ENCODE measurements at regions not wholly inside any gene's neighbourhood (a gene's known extent, or its start where the extent isn't known, plus 50 kb on each side); places are given as distances from the start of the nearest gene placed in this dataset.

GRCh38 chr18:68414407-68414806 is 300.5 kb downstream of the TMX3 start:
- DNase-seq: no peak
- Mint-ChIP-seq H3K36me3 (ENCODE audit: low read depth) (peaks cover 8% of the 10 kb centered on the region; the same call in 1 of the 2 replicates), H3K9me3 (peaks cover 4% of the 10 kb centered on the region; the same call in 1 of the 2 replicates)

DNA sequence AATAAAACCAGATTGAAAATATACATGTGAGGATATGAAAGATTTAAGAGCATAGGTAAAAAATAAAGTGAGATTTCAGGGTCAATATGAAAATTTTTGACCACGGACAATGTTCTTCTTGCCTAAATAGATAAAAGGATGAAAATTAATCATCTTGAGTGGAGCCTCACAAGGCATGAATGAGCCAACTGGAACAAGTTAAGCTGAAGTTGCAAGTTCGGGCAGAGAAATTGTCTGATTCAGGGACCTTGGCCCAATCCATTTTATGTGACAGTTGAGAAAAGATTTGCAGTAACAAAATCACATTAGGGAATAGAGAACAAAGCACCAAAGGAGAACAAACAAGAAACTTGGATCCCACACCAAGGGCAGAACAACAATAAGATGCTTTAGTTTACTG is 305.3 kb downstream of the TMX3 start:
- no peaks in the 10 kb centered on the region for H3K9me3 Mint-ChIP-seq
- H3K27ac Mint-ChIP-seq: no peak overlapping the region
- no peak for DNase-seq
- H3K36me3 Mint-ChIP-seq (ENCODE audit: low read depth): 0 out of 2 replicates have a peak, but pooled peaks cover under 1% of the 10 kb centered on the region
- peaks cover 13% of the 10 kb centered on the region for H3K4me1 Mint-ChIP-seq (ENCODE audit: low read depth)
- TF ChIP-seq CTCF (IDR thresholded peaks at IDR 0.05): no peak
- no peaks in the 10 kb centered on the region for H3K27me3 Mint-ChIP-seq (ENCODE audit: insufficient read depth)
- no peak overlapping the region for H3K4me3 Mint-ChIP-seq

More at GRCh38 chr18:68414407-68414806, 300.5 kb downstream of the TMX3 start:
- H3K27me3 Mint-ChIP-seq (ENCODE audit: insufficient read depth): peaks cover 3% of the 10 kb centered on the region; the same call in 1 of the 2 replicates
- no peak for TF ChIP-seq CTCF (IDR thresholded peaks at IDR 0.05)
- H3K4me3 Mint-ChIP-seq: no peak overlapping the region
- no peak overlapping the region for H3K27ac Mint-ChIP-seq
- H3K4me1 Mint-ChIP-seq (ENCODE audit: low read depth): peaks cover 35% of the 10 kb centered on the region

- Mint-ChIP-seq H3K9me3 (no peaks in the 10 kb centered on the region), H3K27ac (no peak overlapping the region), H3K36me3 (ENCODE audit: low read depth) (peaks cover 4% of the 10 kb centered on the region; the same call in 1 of the 2 replicates), H3K27me3 (ENCODE audit: insufficient read depth) (no peaks in the 10 kb centered on the region), H3K4me3 (no peak overlapping the region), H3K4me1 (ENCODE audit: low read depth) (peaks cover 19% of the 10 kb centered on the region)
- TF ChIP-seq CTCF (IDR thresholded peaks at IDR 0.05): no peak
- DNase-seq: no peak
These were observed 308.1 kb downstream of the TMX3 start for GRCh38 chr18:68406761-68407160.

DNA sequence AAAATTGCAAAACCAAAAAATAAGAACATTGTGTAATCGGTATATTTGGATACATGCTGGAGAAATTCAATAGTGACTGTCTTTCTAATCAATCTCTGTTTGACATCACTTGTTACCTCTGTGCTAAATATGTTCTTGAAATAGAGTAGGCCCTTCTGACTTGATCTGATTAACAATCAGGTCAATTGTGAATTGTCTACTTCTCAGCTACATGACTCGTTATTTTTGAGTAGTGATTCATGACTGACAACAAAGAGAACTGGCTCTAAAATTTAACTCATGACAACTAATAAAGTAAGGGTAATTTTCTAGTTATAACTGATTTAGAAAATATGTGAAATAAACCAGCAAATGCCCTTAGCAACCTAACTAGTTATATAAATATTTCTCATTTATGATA is 312.1 kb downstream of the TMX3 start:
- H3K27me3 Mint-ChIP-seq (ENCODE audit: insufficient read depth): no peaks in the 10 kb centered on the region
- no peak overlapping the region for H3K4me3 Mint-ChIP-seq
- TF ChIP-seq CTCF (IDR thresholded peaks at IDR 0.05): no peak
- DNase-seq: no peak
- H3K4me1 Mint-ChIP-seq (ENCODE audit: low read depth): peaks cover 30% of the 10 kb centered on the region
- H3K9me3 Mint-ChIP-seq: no peaks in the 10 kb centered on the region
- H3K27ac Mint-ChIP-seq: no peak overlapping the region
- peaks cover 8% of the 10 kb centered on the region for H3K36me3 Mint-ChIP-seq (ENCODE audit: low read depth)

GRCh38 chr18:68400889-68401288 is 314.0 kb downstream of the TMX3 start:
- Mint-ChIP-seq H3K4me3 (no peak overlapping the region), H3K27me3 (ENCODE audit: insufficient read depth) (no peaks in the 10 kb centered on the region), H3K4me1 (ENCODE audit: low read depth) (peaks cover 28% of the 10 kb centered on the region), H3K36me3 (ENCODE audit: low read depth) (peaks cover 10% of the 10 kb centered on the region), H3K9me3 (no peaks in the 10 kb centered on the region), H3K27ac (no peak overlapping the region)
- no peak for DNase-seq
- no peak for TF ChIP-seq CTCF (IDR thresholded peaks at IDR 0.05)

- H3K27me3 Mint-ChIP-seq (ENCODE audit: insufficient read depth): no peaks in the 10 kb centered on the region
- peaks cover 33% of the 10 kb centered on the region for H3K4me1 Mint-ChIP-seq (ENCODE audit: low read depth)
- DNase-seq: no peak
- H3K4me3 Mint-ChIP-seq: no peak overlapping the region
- TF ChIP-seq CTCF (IDR thresholded peaks at IDR 0.05): no peak
- no peaks in the 10 kb centered on the region for H3K9me3 Mint-ChIP-seq
- peaks cover 10% of the 10 kb centered on the region for H3K36me3 Mint-ChIP-seq (ENCODE audit: low read depth)
- H3K27ac Mint-ChIP-seq: no peak overlapping the region
These were observed 315.2 kb downstream of the TMX3 start for GRCh38 chr18:68399721-68400120.

All from HFFc6 (cell line).